C1 segment of cervical spinal cord (tissue), 14 donors: ENCODE measurements at regions not wholly inside any gene's neighbourhood (a gene's known extent, or its start where the extent isn't known, plus 50 kb on each side); places are given as distances from the start of the nearest gene placed in this dataset.
A peak's percentile ranks its signal among the peaks of the same experiment; 100 is the strongest.
"Not testable (repeated sequence)": the region's sequence is repeated elsewhere in the genome, so short reads cannot be mapped to it uniquely, and the experiment has no call there.

Experiments used
- DNase-seq, 14 donors: peaks; one replicate each; lab custom pipeline; 2025; lab: John Stamatoyannopoulos, UW

DNA sequence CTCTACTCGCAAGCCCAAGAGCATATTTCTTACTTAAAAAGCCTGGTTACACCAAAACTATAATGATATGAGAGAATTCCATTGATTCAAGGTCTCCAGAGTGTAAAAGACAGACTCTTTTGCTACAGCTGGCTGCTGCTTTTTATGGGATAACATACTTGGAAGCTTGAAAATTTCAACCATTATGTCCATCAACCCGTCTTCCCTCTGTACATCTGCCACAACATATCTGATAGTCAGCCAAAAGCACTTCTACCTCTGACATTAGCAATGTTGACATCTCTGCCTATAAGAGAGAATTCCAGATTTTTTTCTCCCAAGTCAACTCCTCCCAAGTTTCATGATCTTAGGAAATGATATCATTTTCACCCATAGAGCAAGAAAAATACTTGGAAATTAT lies 54.4 kb upstream of the IQCM start:
- no peak for DNase-seq

DNA sequence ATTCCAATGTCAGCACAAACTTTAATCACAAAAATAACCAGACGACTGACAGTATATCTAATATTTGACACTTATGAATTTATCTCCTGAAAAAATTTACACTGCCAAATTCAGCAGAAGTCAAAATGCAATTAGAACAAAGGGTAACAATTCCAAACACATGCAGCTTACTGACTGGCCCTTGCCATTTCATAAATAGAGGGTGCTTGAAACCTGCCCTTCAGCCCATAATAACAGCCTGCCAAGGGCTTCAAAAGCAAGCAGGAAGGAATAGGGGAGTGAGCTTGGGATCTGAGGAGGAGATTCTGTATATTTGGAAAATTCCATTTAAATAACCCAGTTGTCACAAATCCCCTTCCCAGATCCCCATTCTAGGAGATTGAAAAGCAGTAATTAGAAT lies 66.1 kb upstream of the IQCM start:
- DNase-seq: no peak

- no peak for DNase-seq
Measured at GRCh38 chr4:149882251-149882650, 66.6 kb upstream of the IQCM start.

- peak in 2 of 14 donors; percentile 2 to 13 for DNase-seq
Measured at GRCh38 chr4:149884046-149884445, 68.4 kb upstream of the IQCM start.

DNA sequence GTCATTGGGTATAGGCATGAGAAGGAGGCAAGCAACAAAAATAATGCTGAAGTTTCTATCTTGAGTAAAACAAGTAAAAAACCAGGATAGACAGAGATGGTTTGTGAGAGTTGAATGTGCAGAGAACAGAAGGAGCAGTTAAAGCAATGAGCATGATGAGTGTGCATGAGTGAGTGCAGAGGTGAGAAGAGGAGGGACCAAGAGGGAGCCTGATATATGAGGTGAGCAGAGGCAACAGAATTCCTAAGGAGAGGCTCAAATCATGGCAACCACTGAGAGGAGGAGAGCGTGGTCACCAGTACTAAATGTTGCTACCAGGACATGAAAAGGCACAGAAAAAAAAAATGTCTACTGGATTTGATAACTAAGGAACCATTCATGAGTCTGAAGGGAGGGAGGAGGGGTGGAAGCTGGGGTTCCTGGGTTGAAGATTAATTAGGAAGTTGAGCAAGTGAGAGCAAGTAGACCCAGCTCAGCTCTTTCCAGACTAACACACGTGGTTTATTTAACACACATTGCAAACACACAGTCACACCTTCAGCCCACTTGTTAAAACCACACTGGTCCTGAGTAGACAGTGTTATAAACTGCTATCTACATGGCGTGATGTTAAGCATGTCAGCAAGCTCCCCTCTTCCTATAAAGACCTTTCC lies 69.0 kb upstream of the IQCM start:
- no peak for DNase-seq

GRCh38 chr4:149885896-149886295 lies 70.3 kb upstream of the IQCM start:
- no peak for DNase-seq

DNA sequence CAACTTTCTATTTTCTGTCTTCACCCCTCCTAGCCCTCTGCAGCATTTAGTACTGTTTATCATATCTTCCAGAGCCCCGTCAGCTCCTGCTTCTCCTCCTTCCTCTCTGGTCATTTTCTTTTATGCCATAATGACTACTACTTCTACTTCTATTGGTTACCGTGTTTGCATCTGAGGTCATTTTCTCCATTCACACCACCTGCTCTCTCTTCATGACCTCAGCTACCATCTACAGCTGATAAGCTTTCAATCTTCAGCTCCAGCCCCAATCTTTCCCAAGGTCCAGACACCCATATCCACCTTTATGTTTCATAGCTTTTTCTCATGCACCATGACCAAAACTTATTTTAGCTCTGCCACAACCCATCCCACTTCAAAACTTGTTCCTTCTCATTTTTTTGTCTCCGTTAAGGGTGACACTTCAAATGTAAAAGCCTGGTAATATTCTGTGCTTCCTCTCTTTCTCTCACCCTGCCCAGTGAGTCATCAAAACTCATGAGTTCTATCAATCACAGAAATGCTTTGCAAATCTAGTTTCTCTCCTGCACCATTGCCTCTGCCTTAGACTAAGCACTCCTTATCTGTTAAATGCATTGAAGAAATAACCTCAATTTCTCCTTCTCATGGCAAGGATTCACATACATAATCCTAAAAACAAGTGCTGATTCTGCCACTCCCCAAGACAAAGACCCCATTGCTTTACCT lies 71.3 kb upstream of the IQCM start:
- no peak for DNase-seq

GRCh38 chr4:149889991-149890390 lies 74.3 kb upstream of the IQCM start:
- DNase-seq: no peak

DNA sequence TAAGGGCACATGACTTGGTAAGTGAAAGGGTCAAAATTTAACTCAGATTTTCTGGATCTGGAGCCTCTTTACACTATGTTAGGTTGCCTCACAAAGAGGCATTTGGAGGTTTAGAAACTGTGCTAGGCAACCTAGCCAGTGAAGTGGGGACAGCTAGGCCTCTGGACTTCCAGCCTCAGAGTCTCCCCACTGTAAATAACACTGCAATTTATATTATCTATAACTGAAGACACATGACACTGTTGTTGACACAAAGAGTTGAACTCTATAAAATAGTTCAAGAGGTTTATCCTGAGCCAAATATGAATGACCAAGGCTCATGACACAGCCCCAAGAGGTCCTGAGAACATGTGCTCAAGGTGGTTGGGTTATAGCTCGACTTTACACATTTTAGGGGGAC lies 74.9 kb upstream of the IQCM start:
- no peak for DNase-seq

DNA sequence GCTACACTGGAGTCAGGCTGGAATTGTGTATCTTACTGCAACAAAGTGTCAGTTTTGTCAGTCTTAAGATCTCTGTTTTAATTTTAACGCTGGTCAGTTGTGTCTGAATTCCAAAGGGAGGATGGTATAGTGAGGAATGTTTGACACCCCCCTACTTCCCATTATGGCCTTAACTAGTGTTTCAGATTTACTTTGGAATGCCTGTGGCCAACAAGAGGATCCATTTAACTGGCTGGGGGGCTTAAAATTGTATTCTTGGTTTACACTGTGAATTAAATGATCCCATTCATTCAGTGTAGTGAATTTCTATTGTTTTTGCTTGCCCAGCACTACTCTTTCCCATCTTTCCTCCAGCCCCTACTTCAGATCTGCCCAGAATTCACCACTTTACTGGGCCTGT lies 75.8 kb upstream of the IQCM start:
- DNase-seq: no peak

- DNase-seq: no peak
Measured at GRCh38 chr4:149896432-149896831, 80.8 kb upstream of the IQCM start.

- DNase-seq: no peak
Measured at GRCh38 chr4:149897783-149898182, 82.1 kb upstream of the IQCM start.

DNA sequence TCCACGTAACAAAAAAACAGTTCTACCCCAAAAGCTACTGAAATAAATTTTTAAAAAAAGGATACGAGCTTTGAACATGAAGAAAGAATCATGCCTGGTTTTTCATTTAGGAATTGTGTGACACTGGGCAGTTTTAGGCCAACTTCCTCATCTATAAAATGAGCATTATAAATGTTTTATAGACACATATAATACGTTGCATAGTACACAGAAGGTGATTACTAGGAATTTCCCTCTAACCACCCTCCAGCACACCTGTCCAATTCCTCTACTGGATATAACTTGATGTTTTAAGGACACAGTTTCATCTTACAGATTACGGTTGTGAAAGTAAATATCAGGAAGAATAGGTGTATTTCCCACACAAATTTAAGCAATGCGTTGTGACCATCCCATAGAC lies 85.5 kb upstream of the IQCM start:
- DNase-seq: no peak

DNA sequence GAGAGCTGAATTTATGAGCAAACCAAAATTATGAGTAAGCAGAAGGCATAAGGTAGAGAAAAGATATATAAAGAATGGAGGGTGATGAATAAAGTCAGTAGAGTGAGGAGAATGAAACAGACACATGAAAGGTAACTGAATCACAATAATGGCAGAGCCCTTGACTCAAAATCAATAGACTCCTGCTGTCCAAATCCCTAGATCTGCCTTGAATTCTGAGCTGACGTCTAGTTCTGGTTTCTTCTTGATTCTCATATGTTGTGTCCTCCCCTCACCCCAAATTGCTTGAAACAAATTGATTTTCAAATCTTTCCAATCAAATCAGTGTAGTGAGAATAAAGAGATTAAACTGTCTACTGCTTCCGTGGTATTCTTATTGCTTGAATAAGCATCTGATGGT lies 86.6 kb upstream of the IQCM start:
- DNase-seq: no peak

DNA sequence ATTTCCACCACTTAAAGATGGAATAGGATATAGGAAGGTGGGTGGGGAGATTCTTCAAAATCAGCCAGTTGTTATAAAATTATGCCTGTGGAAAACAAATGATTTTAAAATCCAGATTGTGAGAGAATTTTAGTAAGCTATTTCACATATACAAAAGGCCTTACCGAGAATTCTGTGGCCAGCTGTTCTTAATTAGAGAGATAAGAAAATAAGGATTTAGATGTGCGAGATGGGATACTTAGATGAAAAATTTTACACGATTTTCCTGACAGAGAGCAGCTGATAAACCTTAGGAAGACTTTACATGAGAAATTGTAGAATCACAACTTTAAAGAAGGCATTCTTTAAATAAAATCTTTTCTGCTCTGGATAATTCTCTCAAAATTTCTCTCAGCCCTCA lies 94.5 kb upstream of the IQCM start:
- DNase-seq: no peak

GRCh38 chr4:149910604-149911350 lies 95.1 kb upstream of the IQCM start:
- DNase-seq: no peak

DNA sequence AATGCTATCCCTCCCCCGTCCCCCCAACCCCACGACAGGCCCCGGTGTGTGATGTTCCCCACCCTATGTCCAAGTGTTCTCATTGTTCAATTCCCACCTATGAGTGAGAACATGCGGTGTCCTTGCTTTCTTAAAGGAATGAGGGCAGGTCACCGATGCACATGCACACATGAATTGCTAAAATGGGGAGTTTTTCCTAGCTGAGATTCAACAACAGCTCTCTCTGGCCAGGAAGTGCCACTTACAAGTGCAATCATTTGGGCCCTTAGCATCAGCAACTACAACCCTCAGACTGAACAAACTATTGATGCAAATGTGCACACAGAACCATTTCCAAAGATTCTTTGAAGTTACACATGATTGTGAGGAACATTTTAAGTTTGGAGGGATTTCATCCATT lies 95.7 kb upstream of the IQCM start:
- no peak for DNase-seq

DNA sequence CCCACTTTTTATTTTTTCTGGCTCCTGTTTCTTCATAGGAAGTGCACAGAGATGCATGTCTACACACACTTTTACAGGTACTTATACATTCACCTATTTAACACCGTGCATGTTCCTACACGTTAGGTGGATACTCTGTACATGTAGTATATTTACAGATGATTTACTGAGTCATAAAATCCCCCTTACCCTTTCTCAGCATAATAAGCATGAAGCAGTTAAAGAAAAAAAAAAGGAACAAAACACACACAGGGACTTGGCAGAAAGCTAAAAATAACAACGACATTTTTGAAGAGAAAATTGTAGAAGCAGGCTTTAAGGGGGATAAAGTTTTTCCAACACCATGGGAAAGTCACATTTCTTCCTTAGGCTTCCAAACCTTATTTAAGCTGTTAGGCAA lies 96.4 kb upstream of the IQCM start:
- DNase-seq: no peak

DNA sequence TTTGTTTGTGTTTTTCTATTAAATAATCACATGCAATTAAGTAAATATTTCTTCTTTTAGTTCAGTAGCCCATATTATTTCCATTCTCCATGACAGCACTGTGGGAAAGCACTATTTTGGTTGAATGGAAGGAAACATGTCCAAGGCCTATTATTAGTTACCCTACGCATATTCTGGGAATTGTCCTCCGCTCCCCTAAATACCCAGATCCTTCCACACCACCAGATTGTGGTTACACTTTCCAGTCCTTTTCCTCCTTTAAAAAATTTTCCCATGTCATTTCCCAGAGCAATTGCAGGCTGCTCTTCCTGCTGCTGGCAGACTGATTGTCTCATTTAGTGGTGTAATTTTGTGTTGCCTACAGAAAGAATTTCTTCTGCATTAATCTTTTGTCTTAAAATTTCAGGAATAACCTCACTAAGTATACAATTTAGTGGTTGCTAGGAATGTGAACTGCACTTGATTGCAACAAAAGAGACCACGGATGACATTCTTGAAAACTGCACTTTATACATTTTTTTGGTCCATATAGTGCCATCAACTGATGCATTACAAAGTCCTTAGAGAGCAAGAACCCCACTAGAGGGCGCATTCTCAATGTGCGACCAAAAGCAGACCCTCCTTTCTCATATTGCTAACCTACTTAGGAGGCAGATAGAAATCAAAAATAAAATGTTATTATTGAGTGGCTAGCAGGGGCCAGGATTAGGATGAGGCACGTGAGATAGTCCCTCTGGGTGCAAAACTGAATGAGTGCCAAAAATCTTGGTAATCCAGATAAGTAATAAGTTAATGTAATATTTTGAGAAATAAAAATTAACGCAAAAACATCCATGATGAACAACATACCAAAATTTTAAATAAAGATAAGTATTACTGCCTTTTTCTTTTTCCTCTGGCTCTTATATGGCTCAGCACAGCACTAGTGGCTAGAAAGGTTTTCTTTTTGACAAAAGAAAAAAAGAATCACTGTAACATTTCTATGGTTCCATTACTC lies 98.8 kb upstream of the IQCM start:
- peak in 1 of 14 donors; percentile 7 for DNase-seq

DNA sequence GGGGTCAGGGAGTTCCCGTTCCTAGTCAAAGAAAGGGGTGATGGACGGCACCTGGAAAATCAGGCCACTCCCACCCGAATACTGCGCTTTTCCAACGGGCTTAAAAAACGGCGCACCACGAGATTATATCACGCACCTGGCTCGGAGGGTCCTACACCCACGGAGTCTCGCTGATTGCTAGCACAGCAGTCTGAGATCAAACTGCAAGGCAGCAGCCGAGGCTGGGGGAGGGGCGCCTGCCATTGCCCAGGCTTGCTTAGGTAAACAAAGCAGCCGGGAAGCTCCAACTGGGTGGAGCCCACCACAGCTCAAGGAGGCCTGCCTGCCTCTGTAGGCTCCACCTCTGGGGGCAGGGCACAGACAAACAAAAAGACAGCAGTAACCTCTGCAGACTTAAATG lies 100.1 kb upstream of the IQCM start:
- DNase-seq: not testable (repeated sequence)

DNA sequence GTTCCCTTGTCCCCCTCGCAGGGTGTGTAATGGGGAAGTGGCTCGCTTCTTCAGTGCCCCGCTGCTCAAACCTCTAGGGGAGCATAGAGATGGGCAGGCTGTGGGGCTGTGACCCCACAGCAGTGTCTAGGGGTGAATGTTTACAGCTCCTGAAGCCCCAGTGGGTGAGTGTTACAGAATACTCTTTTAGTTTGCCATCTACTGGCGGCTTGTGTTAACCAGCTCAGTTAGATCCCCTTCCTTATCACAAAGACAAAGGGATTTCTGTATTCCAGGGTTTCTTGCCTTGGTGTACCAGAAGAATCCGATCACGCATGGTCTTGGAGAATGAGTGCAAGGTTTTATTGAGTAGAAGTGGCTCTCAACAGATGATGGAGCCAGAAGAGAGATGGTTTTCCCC lies 108.1 kb upstream of the IQCM start:
- no peak for DNase-seq

- no peak for DNase-seq
Measured at GRCh38 chr4:149927514-149927913, 111.9 kb upstream of the IQCM start.
